ENCODE measurements at regions not wholly inside any gene's neighbourhood (a gene's known extent, or its start where the extent isn't known, plus 50 kb on each side); places are given as distances from the start of the nearest gene placed in this dataset.

GRCh38 chrY:7515812-7516211, 604.3 kb upstream of the AMELY start:
- Histone ChIP-seq H3K9me3 (ENCODE audit: control extremely low read depth in 1 of 3, control insufficient read depth in 2 of 3, insufficient read depth in 1 of 3, low read length in 2 of 3) (peaks cover 0 to 3% (median 0%) of the 10 kb centered on the region in 3 donors), H3K4me3 (ENCODE audit: control extremely low read depth in 1 of 5, extremely low read depth in 1 of 5, insufficient read depth in 1 of 5, low read depth in 2 of 5, low read length in 4 of 5) (no peak overlapping the region), H3K27ac (ENCODE audit: low read length in 2 of 2) (no peak overlapping the region), H2AFZ (ENCODE audit: insufficient read depth, low read depth, low read length, poor library complexity, severe bottlenecking) (no peak overlapping the region), H3K79me2 (ENCODE audit: control insufficient read depth, insufficient read depth, low read length) (no peaks in the 10 kb centered on the region), H3K36me3 (replicated peaks in 1 of 2; ENCODE audit: control extremely low read depth in 1 of 2, control insufficient read depth in 1 of 2, extremely low read depth in 1 of 2, insufficient read depth in 2 of 2, low read length in 1 of 2) (no peaks in the 10 kb centered on the region), H3K4me1 (ENCODE audit: control insufficient read depth in 2 of 2, insufficient read depth in 2 of 2, low read length in 2 of 2) (no peaks in the 10 kb centered on the region), H3K9ac (ENCODE audit: low read length) (no peak overlapping the region), H3K4me2 (replicated peaks; ENCODE audit: low read depth, low read length, poor library complexity, severe bottlenecking) (no peak overlapping the region), H3K27me3 (replicated peaks in 1 of 4; ENCODE audit: control extremely low read depth in 1 of 4, control insufficient read depth in 3 of 4, insufficient read depth in 4 of 4, low read length in 3 of 4) (no peaks in the 10 kb centered on the region), H4K20me1 (ENCODE audit: control insufficient read depth, insufficient read depth, low read length, poor library complexity, severe bottlenecking) (no peaks in the 10 kb centered on the region)
- ChIA-PET CTCF (no interaction called here), POLR2A (no interaction called here)
- H3K4me1 Mint-ChIP-seq, result no peaks in the 10 kb centered on the region
- no CpG with 5 or more reads among the region's 2 CpGs for WGBS (ENCODE audit: insufficient coverage)
- ATAC-seq (ENCODE audit: low read depth) (no peak), DNase-seq (no peak)
- intact Hi-C loops (cut with micrococcal nuclease), result no loop called here
- no peaks in the 10 kb centered on the region for H3K27me3 Mint-ChIP-seq
- H3K4me3 Mint-ChIP-seq, result no peak overlapping the region
- no peaks in the 10 kb centered on the region for H3K9me3 Mint-ChIP-seq (ENCODE audit: insufficient read depth)
- TF ChIP-seq CTCF (IDR thresholded peaks at IDR 0.05) (no peak), EZH2 (IDR thresholded peaks at IDR 0.05; ENCODE audit: borderline replicate concordance, insufficient read depth, low read depth, low read length, poor library complexity, severe bottlenecking) (no peak)
- no peak overlapping the region for H3K27ac Mint-ChIP-seq

- no peaks in the 10 kb centered on the region for H3K36me3 ChIP-seq (replicated peaks in 1 of 2; ENCODE audit: control extremely low read depth in 1 of 2, control insufficient read depth in 1 of 2, extremely low read depth in 1 of 2, insufficient read depth in 2 of 2, low read length in 1 of 2)
- DNase-seq, result no peak
- no peaks in the 10 kb centered on the region for H3K4me1 ChIP-seq (ENCODE audit: control insufficient read depth in 2 of 2, insufficient read depth in 2 of 2, low read length in 2 of 2)
- no peaks in the 10 kb centered on the region for H4K20me1 ChIP-seq (ENCODE audit: control insufficient read depth, insufficient read depth, low read length, poor library complexity, severe bottlenecking)
- intact Hi-C loops (cut with micrococcal nuclease), result no loop called here
- ATAC-seq (ENCODE audit: low read depth), result no peak
- no peak overlapping the region for H3K4me3 ChIP-seq (ENCODE audit: control extremely low read depth in 1 of 5, extremely low read depth in 1 of 5, insufficient read depth in 1 of 5, low read depth in 2 of 5, low read length in 4 of 5)
- H2AFZ ChIP-seq (ENCODE audit: insufficient read depth, low read depth, low read length, poor library complexity, severe bottlenecking), result no peak overlapping the region
- H3K9me3 ChIP-seq (ENCODE audit: control extremely low read depth in 1 of 3, control insufficient read depth in 2 of 3, insufficient read depth in 1 of 3, low read length in 2 of 3), result no peaks in the 10 kb centered on the region
- H3K27me3 Mint-ChIP-seq, result peaks cover 8% of the 10 kb centered on the region
- ChIA-PET POLR2A (no interaction called here), CTCF (no interaction called here)
- TF ChIP-seq EZH2 (IDR thresholded peaks at IDR 0.05; ENCODE audit: borderline replicate concordance, insufficient read depth, low read depth, low read length, poor library complexity, severe bottlenecking) (no peak), CTCF (IDR thresholded peaks at IDR 0.05) (no peak)
- H3K79me2 ChIP-seq (ENCODE audit: control insufficient read depth, insufficient read depth, low read length), result no peaks in the 10 kb centered on the region
- no peak overlapping the region for H3K4me3 Mint-ChIP-seq
- no peak overlapping the region for H3K27ac ChIP-seq (ENCODE audit: low read length in 2 of 2)
- no peak overlapping the region for H3K27ac Mint-ChIP-seq
- H3K9me3 Mint-ChIP-seq (ENCODE audit: insufficient read depth), result no peaks in the 10 kb centered on the region
- H3K27me3 ChIP-seq (replicated peaks in 1 of 4; ENCODE audit: control extremely low read depth in 1 of 4, control insufficient read depth in 3 of 4, insufficient read depth in 4 of 4, low read length in 3 of 4), result no peaks in the 10 kb centered on the region
- H3K9ac ChIP-seq (ENCODE audit: low read length), result no peak overlapping the region
- 100% methylated on average over 1 of the region's 5 CpGs for WGBS (ENCODE audit: insufficient coverage)
- H3K4me2 ChIP-seq (replicated peaks; ENCODE audit: low read depth, low read length, poor library complexity, severe bottlenecking), result no peak overlapping the region
- no peaks in the 10 kb centered on the region for H3K4me1 Mint-ChIP-seq
Observed at GRCh38 chrY:7502896-7503295, 591.3 kb upstream of the AMELY start.

Measured in B cell (primary cell).